Breast epithelium (tissue), 4 donors: ENCODE measurements at regions not wholly inside any gene's neighbourhood (a gene's known extent, or its start where the extent isn't known, plus 50 kb on each side); places are given as distances from the start of the nearest gene placed in this dataset.

Experiments
- DNase-seq, 2 donors: peaks; one replicate each; pipeline ENCODE4 v3.0.0-alpha.2; 2019; ENCODE audit warnings: low spot score in 2 of 2
- H3K27ac ChIP-seq, 2 donors: fragments of 200-600 bp; sonication (generic) in 1 of 2; one replicate each; pipeline ENCODE4 v1.5.1; 2016 to 2019; ENCODE audit warnings: mild to moderate bottlenecking in 1 of 2
- H3K27me3 ChIP-seq, 2 donors: fragments of 200-600 bp; sonication (generic) in 1 of 2; one replicate each; pipeline versions ENCODE4 v1.5.1 to v1.6.0; 2017 to 2019; ENCODE audit warnings: control low read depth in 1 of 2, mild to moderate bottlenecking in 1 of 2
- H3K36me3 ChIP-seq: fragments of 200-600 bp; one replicate; pipeline ENCODE4 v1.5.1; 2019
- H3K4me1 ChIP-seq, 2 donors: fragments of 200-600 bp; sonication (generic); one replicate each; pipeline ENCODE4 v1.5.1; 2016 to 2019; ENCODE audit warnings: control low read depth in 1 of 2
- H3K4me3 ChIP-seq, 3 donors: fragments of 200-600 bp; sonication (generic); 1 replicate in 2 of 3; 2 replicates in 1 of 3; pipeline ENCODE4 v1.5.1; 2016 to 2019; ENCODE audit warnings: mild to moderate bottlenecking in 3 of 3, moderate library complexity in 2 of 3
- H3K9me3 ChIP-seq, 2 donors: fragments of 200-600 bp; sonication (generic) in 1 of 2; one replicate each; pipeline ENCODE4 v1.5.1; 2016 to 2019; ENCODE audit warnings: control low read depth in 1 of 2
- POLR2A ChIP-seq: fragments of 450-650 bp; IDR thresholded peaks from one replicate; pipeline ENCODE4 v1.6.1; 2016; ENCODE audit warnings: antibody characterized with exemption, mild to moderate bottlenecking, moderate library complexity
- POLR2AphosphoS5 ChIP-seq, 3 donors: sonication (generic); formaldehyde crosslinking; IDR thresholded peaks; one replicate each; pipeline ENCODE4 v1.6.1; 2017; ENCODE audit warnings: antibody characterized with exemption in 3 of 3
- intact Hi-C: fragments of 100-400 bp; cut with DNase I; formaldehyde crosslinking; loops from one replicate; pipeline ENCODE4 v1.15.1; 2023; ENCODE audit warnings: low total_unique reads
- TF ChIP-seq, protein P1 (sequence below), 3 donors: fragments of 450-650 bp; IDR thresholded peaks; one replicate each; pipeline ENCODE4 v1.5.1; 2016 to 2017; ENCODE audit warnings: antibody characterized with exemption in 3 of 3, mild to moderate bottlenecking in 3 of 3, moderate library complexity in 3 of 3

GRCh38 chr12:69055280-69055679, 122.3 kb upstream of the CPM start:
- Histone ChIP-seq H3K4me3 (no peak overlapping the region), H3K36me3 (no peaks in the 10 kb centered on the region), H3K27ac (peak overlapping the region in 1 of 2 donors; percentile 71), H3K4me1 (no peaks in the 10 kb centered on the region), H3K27me3 (no peaks in the 10 kb centered on the region), H3K9me3 (no peaks in the 10 kb centered on the region)
- TF ChIP-seq, protein P1, sequence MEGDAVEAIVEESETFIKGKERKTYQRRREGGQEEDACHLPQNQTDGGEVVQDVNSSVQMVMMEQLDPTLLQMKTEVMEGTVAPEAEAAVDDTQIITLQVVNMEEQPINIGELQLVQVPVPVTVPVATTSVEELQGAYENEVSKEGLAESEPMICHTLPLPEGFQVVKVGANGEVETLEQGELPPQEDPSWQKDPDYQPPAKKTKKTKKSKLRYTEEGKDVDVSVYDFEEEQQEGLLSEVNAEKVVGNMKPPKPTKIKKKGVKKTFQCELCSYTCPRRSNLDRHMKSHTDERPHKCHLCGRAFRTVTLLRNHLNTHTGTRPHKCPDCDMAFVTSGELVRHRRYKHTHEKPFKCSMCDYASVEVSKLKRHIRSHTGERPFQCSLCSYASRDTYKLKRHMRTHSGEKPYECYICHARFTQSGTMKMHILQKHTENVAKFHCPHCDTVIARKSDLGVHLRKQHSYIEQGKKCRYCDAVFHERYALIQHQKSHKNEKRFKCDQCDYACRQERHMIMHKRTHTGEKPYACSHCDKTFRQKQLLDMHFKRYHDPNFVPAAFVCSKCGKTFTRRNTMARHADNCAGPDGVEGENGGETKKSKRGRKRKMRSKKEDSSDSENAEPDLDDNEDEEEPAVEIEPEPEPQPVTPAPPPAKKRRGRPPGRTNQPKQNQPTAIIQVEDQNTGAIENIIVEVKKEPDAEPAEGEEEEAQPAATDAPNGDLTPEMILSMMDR (IDR thresholded peaks at IDR 0.05): no peak
- intact Hi-C loops: no loop called here
- no peak for DNase-seq

DNA sequence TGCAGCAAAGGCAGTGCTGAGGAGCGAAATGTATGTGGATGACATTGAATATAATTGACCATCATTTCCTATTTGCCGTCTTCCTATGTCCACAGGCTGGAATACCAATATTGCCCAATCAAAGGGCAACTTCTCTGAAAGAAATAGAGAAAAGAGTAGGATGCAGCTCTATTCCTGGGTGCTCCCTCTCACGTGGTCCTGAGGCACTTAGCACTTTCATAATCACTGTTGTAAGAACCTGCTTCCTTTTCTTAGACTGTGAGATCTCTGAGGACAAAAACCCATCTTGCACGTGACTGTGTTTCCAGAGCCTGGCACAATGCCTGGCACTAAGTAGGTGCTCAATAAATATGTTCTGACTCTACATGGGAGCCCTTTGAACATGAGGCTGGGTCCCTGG, 122.7 kb upstream of the CPM start:
- DNase-seq: no peak
- TF ChIP-seq, protein P1 (IDR thresholded peaks at IDR 0.05): no peak
- no peak for TF ChIP-seq POLR2A
- no peak for TF ChIP-seq POLR2AphosphoS5 (IDR thresholded peaks at IDR 0.05)
- no peaks in the 10 kb centered on the region for H3K36me3 ChIP-seq
- H3K27ac ChIP-seq: peak overlapping the region; percentile 62 to 71
- no peaks in the 10 kb centered on the region for H3K4me1 ChIP-seq
- no peak overlapping the region for H3K4me3 ChIP-seq
- no peaks in the 10 kb centered on the region for H3K27me3 ChIP-seq
- intact Hi-C loops: no loop called here
- H3K9me3 ChIP-seq: no peaks in the 10 kb centered on the region

GRCh38 chr12:69056743-69057515, 124.0 kb upstream of the CPM start:
- Histone ChIP-seq H3K27me3 (no peaks in the 10 kb centered on the region), H3K36me3 (no peaks in the 10 kb centered on the region), H3K4me3 (no peak overlapping the region), H3K4me1 (no peaks in the 10 kb centered on the region), H3K9me3 (no peaks in the 10 kb centered on the region), H3K27ac (peak overlapping the region in 1 of 2 donors; percentile 71)
- intact Hi-C loops: no loop called here
- TF ChIP-seq, protein P1 (IDR thresholded peaks at IDR 0.05): no peak
- TF ChIP-seq POLR2A (no peak), POLR2AphosphoS5 (IDR thresholded peaks at IDR 0.05) (no peak)
- no peak for DNase-seq

GRCh38 chr12:69057742-69058141, 124.8 kb upstream of the CPM start:
- Histone ChIP-seq H3K4me3 (no peak overlapping the region), H3K27me3 (no peaks in the 10 kb centered on the region), H3K27ac (no peak overlapping the region), H3K9me3 (no peaks in the 10 kb centered on the region), H3K36me3 (no peaks in the 10 kb centered on the region), H3K4me1 (no peaks in the 10 kb centered on the region)
- intact Hi-C loops: no loop called here
- TF ChIP-seq POLR2AphosphoS5 (IDR thresholded peaks at IDR 0.05): no peak
- TF ChIP-seq POLR2A: no peak
- TF ChIP-seq, protein P1 (IDR thresholded peaks at IDR 0.05): no peak
- no peak for DNase-seq

DNA sequence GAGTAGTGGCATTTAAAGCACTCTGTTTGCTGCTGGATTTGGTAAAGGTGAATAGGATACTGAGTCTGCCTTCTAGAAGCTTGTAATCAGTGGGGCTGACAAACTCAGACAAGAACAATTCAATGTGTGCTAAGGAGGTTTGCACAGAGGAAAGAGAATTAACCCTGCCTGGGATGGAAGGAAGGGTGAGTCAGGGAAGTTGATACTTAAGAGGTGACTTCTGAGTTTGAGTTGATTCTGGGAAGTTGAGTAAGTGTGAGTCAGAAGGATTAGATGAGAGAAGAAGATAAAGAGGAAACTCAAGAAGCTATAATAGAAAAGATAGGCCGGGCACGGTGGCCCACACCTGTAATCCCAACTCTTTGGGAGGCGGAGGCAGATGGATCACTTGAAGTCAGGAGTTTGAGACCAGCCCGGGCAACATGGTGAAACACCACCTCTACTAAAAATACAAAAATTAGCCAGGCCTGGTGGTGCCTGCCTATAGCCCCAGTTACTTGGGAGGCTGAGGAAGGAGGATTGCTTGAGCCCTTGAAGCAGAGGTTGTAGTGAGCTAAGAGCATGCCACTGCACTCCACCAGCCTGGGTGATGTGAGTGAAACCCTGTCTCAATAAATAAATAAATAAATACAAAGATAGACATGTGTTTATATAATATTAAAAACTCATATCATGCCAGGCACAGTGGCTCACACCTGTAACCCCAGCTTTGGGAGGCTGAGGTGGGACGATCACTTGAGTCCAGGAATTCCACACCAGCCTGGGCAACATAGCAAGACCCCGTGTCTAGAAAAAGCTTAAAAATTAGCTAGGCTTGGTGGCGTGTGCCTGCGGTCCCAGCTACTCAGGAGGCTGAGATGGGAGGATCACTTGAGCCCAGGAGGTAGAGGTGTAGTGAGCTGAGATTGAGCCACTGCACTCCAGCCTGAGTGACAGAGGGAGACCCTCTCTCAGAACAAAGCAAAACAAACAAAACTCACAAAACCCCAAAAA, 126.8 kb upstream of the CPM start:
- intact Hi-C loops: no loop called here
- Histone ChIP-seq H3K27me3 (no peaks in the 10 kb centered on the region), H3K27ac (no peak overlapping the region), H3K36me3 (no peaks in the 10 kb centered on the region), H3K9me3 (no peaks in the 10 kb centered on the region), H3K4me1 (no peaks in the 10 kb centered on the region), H3K4me3 (no peak overlapping the region)
- DNase-seq: no peak
- TF ChIP-seq POLR2AphosphoS5 (IDR thresholded peaks at IDR 0.05): no peak
- TF ChIP-seq, protein P1 (IDR thresholded peaks at IDR 0.05): no peak
- TF ChIP-seq POLR2A: no peak
